Body of pancreas (tissue), 4 donors: ENCODE measurements at regions not wholly inside any gene's neighbourhood (a gene's known extent, or its start where the extent isn't known, plus 50 kb on each side); places are given as distances from the start of the nearest gene placed in this dataset.

Experiments
- ATAC-seq: fragments of 150-250 bp; one replicate; pipeline ENCODE4 v1.9.1; 2016
- DNase-seq, 4 donors: peaks; one replicate each; pipeline ENCODE4 v3.0.0-alpha.2; 2019
- H3K27ac ChIP-seq, 4 donors: fragments of 200-600 bp; sonication (generic); 1 replicate in 3 of 4; 2 replicates in 1 of 4; pipeline versions ENCODE4 v1.5.1 to v1.6.1; 2016 to 2019; ENCODE audit warnings: mild to moderate bottlenecking in 1 of 4, mixed read lengths in 1 of 4, moderate library complexity in 1 of 4
- H3K27me3 ChIP-seq, 2 donors: fragments of 200-600 bp; sonication (generic); one replicate each; pipeline ENCODE4 v1.6.0; 2016; ENCODE audit warnings: mild to moderate bottlenecking in 1 of 2
- H3K36me3 ChIP-seq, 2 donors: fragments of 200-600 bp; sonication (generic); replicated peaks in 1 of 2; 2 replicates each; pipeline ENCODE4 v1.5.1; 2016; ENCODE audit warnings: low read depth in 2 of 2; ENCODE audit not compliant: insufficient read depth in 1 of 2
- H3K4me1 ChIP-seq: fragments of 200-600 bp; sonication (generic); one replicate; pipeline ENCODE4 v1.6.0; 2016
- H3K4me3 ChIP-seq, 2 donors: fragments of 200-600 bp; sonication (generic); 1 replicate in 1 of 2; 2 replicates in 1 of 2; pipeline ENCODE4 v1.5.1; 2016 to 2019
- H3K9me3 ChIP-seq, 3 donors: fragments of 200-600 bp; sonication (generic); 1 replicate in 2 of 3; 2 replicates in 1 of 3; pipeline ENCODE4 v1.5.1; 2016
- POLR2A ChIP-seq, 3 donors: fragments of 450-650 bp; IDR thresholded peaks; one replicate each; pipeline ENCODE4 v1.6.1; 2016; ENCODE audit warnings: antibody characterized with exemption in 3 of 3, mild to moderate bottlenecking in 2 of 3
- whole genome bisulfite sequencing, 2 donors: methylation state at CpG; one replicate each; pipeline ENCODE4 v1.1.5; 2017; 5-methylcytosine and 5-hydroxymethylcytosine counted together
- intact Hi-C: fragments of 100-400 bp; cut with DNase I; formaldehyde crosslinking; loops from one replicate; pipeline ENCODE4 v1.15.1; 2023
- TF ChIP-seq, protein P1 (sequence below), 7 experiments: fragments of 450-650 bp in 4 of 7; fragments of 200-600 bp in 3 of 7; sonication (generic) in 3 of 7; IDR thresholded peaks; one replicate each; pipeline ENCODE4 v1.5.1; 2016 to 2019; ENCODE audit warnings: antibody characterized with exemption in 7 of 7

DNA sequence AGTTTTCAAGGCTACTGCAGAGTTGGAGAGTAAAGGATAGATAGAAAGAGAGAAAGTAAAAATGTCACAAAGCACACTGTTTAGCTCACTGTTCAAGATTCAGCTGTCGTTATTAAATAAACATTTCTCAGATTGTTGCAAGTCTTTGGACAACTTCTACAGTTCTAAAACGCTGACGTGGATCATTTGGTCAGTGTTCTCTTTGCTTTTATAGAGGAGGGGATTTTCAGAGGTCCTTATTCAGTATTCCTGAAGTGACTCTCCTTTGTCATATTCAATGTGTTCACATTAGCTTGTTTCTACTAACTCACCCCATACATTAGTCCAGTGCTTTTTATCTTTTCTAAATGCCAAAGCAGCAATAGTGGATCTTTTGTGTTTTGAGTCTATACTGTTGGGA, 154.7 kb upstream of the ARGLU1 start:
- DNase-seq (no peak), ATAC-seq (no peak)
- H3K36me3 ChIP-seq = no peaks in the 10 kb centered on the region
- H3K4me1 ChIP-seq = no peaks in the 10 kb centered on the region
- no peaks in the 10 kb centered on the region for H3K9me3 ChIP-seq
- intact Hi-C loops = no loop called here
- TF ChIP-seq, protein P1, sequence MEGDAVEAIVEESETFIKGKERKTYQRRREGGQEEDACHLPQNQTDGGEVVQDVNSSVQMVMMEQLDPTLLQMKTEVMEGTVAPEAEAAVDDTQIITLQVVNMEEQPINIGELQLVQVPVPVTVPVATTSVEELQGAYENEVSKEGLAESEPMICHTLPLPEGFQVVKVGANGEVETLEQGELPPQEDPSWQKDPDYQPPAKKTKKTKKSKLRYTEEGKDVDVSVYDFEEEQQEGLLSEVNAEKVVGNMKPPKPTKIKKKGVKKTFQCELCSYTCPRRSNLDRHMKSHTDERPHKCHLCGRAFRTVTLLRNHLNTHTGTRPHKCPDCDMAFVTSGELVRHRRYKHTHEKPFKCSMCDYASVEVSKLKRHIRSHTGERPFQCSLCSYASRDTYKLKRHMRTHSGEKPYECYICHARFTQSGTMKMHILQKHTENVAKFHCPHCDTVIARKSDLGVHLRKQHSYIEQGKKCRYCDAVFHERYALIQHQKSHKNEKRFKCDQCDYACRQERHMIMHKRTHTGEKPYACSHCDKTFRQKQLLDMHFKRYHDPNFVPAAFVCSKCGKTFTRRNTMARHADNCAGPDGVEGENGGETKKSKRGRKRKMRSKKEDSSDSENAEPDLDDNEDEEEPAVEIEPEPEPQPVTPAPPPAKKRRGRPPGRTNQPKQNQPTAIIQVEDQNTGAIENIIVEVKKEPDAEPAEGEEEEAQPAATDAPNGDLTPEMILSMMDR (IDR thresholded peaks at IDR 0.05) = no peak
- no peak for TF ChIP-seq POLR2A (IDR thresholded peaks at IDR 0.05)
- H3K27me3 ChIP-seq = no peaks in the 10 kb centered on the region
- H3K27ac ChIP-seq = no peak overlapping the region
- WGBS, 2 donors = 21 to 37% methylated on average over 3 of the region's 3 CpGs
- no peak overlapping the region for H3K4me3 ChIP-seq

DNA sequence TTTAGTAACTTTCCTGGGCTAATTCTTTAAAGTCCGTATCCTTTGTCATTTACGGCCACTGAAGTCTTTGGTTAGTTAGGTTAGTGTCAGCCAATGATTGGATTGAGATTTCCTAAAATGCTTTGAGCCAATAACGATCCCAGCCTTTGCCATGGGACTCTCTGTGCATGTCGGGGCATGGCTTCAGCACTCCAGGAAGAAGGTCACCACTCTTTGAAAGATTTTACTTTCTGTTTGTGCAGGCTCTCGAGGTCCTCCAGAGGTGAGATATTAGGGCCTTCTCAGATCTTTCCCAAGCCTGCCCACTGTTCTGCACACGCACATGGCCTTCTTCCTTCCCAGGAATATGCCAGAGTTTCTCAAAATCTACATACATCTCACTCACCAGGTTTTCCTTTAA, 153.7 kb upstream of the ARGLU1 start:
- no peak for DNase-seq
- H3K27ac ChIP-seq = no peak overlapping the region
- H3K27me3 ChIP-seq = no peaks in the 10 kb centered on the region
- no peaks in the 10 kb centered on the region for H3K4me1 ChIP-seq
- ATAC-seq = no peak
- no peaks in the 10 kb centered on the region for H3K9me3 ChIP-seq
- WGBS, 2 donors = 80 to 81% methylated on average over 6 of the region's 6 CpGs
- H3K36me3 ChIP-seq = no peaks in the 10 kb centered on the region
- H3K4me3 ChIP-seq = no peak overlapping the region
- intact Hi-C loops = no loop called here
- no peak for TF ChIP-seq POLR2A (IDR thresholded peaks at IDR 0.05)
- TF ChIP-seq, protein P1 (IDR thresholded peaks at IDR 0.05) = no peak

DNA sequence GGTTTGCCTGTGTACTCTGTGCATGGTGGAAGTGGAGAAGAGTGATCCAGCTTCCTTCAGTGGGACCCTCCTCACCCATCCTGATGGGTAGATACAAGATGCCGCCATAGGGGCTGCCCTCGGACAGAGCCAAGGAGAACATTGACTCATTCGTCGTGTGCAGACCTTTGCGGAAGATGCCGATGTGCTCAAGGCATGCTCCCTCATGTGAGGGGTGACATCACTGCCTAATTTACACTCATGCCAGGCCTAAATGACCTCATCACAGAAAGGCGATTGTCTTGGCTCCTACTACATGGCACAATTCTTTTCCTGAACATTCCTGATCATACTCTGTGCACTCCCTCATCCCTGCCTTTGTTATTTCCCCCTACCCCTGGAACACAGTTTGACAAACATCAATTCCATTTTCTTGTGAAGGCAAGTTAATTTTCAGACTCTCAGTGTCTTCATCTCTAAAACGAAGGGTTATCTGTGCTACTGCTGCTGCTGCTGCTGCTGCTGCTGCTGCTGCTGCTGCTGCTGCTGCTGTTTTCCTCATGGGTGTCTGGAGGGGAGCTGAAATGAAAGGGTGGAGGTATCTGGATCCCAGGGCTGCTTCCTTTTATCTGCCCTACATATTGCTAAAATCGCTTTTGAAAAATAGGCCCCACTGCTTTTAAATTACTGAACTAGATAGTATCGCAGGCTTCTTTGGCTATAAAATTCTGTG, 146.5 kb upstream of the ARGLU1 start:
- H3K4me1 ChIP-seq = no peaks in the 10 kb centered on the region
- H3K27me3 ChIP-seq = no peaks in the 10 kb centered on the region
- H3K9me3 ChIP-seq = no peaks in the 10 kb centered on the region
- no peak overlapping the region for H3K4me3 ChIP-seq
- no peak for TF ChIP-seq POLR2A (IDR thresholded peaks at IDR 0.05)
- TF ChIP-seq, protein P1 (IDR thresholded peaks at IDR 0.05) = no peak
- intact Hi-C loops = no loop called here
- no peaks in the 10 kb centered on the region for H3K36me3 ChIP-seq
- DNase-seq (no peak), ATAC-seq (no peak)
- 71 to 85% methylated on average over 10 of the region's 10 CpGs for WGBS, 2 donors
- no peak overlapping the region for H3K27ac ChIP-seq

DNA sequence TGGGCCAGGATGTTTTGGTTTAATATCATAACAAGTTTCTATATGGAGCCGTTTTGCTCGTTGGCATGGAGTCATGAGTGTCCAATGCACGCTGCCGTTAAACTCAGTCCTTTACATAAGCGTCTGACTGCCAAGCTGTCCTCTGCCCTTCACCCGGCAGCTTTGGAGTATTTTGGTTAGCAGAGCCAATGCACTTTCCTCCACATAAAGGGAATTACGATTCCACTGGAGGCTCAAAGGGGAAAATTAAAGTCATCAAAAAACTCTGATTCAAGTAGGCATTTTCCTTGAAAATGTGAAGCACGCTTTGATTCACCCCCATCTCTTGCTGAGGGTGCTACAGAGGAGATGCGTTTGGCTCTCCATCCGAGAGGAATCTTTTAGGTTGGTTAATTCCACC, 144.4 kb upstream of the ARGLU1 start:
- no peak for DNase-seq
- ATAC-seq = no peak
- H3K27ac ChIP-seq = no peak overlapping the region
- no peaks in the 10 kb centered on the region for H3K4me1 ChIP-seq
- H3K4me3 ChIP-seq = no peak overlapping the region
- H3K27me3 ChIP-seq = no peaks in the 10 kb centered on the region
- WGBS, 2 donors = 66 to 77% methylated on average over 10 of the region's 10 CpGs
- intact Hi-C loops = no loop called here
- TF ChIP-seq, protein P1 (IDR thresholded peaks at IDR 0.05) = no peak
- TF ChIP-seq POLR2A (IDR thresholded peaks at IDR 0.05) = no peak
- H3K9me3 ChIP-seq = no peaks in the 10 kb centered on the region
- no peaks in the 10 kb centered on the region for H3K36me3 ChIP-seq

DNA sequence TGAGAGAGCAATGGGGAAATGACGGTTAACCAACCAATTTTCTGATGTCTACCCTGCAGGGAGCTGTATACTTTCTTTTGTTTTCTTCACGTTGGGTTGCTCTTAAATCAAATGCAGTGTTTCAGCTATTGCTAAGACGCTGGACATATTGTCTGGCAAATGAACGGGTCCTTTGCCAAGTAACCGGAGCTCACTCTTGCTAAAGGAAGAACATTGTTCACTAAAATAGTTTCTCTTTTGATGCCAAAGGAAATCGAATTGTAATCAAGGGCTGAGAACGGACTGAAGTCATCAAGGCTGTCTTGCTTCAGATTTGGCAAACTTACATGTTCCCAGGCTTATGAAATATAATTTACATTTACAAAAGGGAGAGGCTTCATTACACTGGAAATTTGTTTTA, 142.3 kb upstream of the ARGLU1 start:
- intact Hi-C loops = no loop called here
- no peak for TF ChIP-seq POLR2A (IDR thresholded peaks at IDR 0.05)
- TF ChIP-seq, protein P1 (IDR thresholded peaks at IDR 0.05) = no peak
- Histone ChIP-seq H3K9me3 (no peaks in the 10 kb centered on the region), H3K27me3 (no peaks in the 10 kb centered on the region), H3K4me3 (no peak overlapping the region), H3K36me3 (no peaks in the 10 kb centered on the region), H3K4me1 (no peaks in the 10 kb centered on the region), H3K27ac (no peak overlapping the region)
- no peak for DNase-seq
- 49 to 56% methylated on average over 7 of the region's 7 CpGs for WGBS, 2 donors
- ATAC-seq = no peak
